ENCODE measurements at regions not wholly inside any gene's neighbourhood (a gene's known extent, or its start where the extent isn't known, plus 50 kb on each side); places are given as distances from the start of the nearest gene placed in this dataset.
"Not testable (repeated sequence)": the region's sequence is repeated elsewhere in the genome, so short reads cannot be mapped to it uniquely, and the experiment has no call there.

DNA sequence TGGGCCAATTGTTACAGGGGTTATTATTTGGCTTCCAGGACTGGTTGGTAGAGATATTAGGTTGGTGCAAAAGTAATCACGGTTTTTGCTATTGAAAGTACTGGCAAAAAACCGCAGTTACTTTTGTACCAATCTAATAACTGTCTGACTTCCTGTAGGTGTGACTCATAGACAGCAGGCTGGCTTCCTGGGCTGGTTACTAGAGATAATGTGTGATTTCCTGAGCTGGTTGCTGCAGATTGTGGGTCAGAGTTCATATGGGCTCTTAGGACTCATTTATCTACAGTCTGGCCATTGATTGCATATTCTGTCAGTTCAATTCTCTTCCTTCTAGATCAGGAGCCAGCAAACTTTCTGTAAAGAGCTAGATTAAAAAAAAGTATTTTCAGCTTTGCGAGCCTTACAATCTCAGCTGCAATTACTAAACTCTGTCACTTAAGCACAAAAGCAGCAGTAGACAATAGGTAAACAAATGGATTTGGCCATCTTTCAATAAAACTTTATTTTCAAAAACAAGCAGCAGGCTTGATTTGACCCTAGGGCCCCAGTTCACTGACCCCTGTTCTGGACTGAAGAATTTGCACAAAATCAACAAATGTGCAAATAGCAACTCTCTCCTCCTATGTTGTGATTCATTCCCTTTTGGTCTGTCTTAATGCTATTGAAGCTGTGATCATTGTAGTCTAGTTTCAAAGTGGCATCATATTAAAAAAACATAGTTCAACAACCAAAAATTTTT is 50.8 kb upstream of the BOD1L1 start:
- no peak for DNase-seq (ENCODE audit: low spot score)

GRCh38 chr4:13681570-13681969 is 54.0 kb upstream of the BOD1L1 start:
- no peak for DNase-seq (ENCODE audit: low spot score)

DNA sequence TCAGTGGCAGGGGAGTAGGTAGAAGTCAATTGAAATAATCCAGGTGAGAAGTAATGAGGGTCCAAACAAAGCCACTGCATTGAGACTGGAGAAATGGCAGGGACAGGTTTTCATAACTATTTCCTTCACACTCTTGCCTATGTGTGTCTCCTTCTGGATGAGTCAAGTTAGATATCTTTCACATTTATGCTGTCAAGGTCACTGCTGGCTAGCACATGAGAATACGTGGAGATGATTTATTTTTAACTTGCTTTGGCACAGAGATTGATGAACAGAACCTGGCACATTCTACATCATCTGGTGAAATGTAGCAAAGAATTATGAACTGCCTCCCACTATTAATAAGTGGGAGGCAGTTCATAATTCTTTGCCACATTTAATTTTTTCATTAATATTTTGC is 66.7 kb upstream of the BOD1L1 start:
- DNase-seq (ENCODE audit: low spot score), result no peak

- DNase-seq (ENCODE audit: low spot score), result no peak
Observed at GRCh38 chr4:13698296-13698695, 70.8 kb upstream of the BOD1L1 start.

DNA sequence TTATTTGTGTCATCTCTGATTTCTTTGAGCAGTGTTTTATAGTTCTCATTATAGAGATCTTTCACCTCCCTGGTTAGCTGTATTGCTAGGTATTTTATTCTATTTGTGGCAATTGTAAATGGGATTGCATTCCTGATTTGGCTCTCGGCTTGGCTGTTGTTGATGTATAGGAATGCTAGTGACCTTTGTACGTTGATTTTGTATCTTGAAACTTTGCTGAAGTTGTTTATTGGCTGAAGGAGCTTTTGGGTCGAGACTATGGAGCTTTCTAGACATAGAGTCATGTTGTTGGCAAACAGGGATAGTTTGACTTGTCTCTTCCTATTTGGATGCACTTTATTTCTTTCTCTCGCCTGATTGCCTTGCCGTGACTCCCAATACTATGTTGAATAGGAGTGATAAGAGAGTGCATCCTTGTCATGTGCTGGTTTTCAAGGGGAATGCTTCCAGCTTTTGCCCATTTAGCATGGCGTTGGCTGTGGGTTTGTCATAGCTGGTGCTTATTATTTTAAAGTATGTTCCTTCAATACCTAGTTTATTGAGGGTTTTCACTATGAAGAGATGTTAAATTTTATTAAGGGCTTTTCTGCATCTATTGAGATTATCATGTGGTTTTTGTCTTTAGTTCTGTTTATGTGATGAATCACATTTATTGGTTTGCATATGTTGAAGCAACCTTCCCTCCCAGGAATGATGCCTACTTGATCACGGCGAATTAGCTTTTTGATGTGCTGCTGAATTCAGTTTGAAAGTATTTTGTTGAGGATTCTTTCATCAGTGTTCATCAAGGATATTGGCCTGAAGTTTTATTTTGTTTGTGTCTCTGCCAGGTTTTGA is 72.7 kb upstream of the BOD1L1 start:
- no peak for DNase-seq (ENCODE audit: low spot score)

GRCh38 chr4:13700858-13701140 is 73.3 kb upstream of the BOD1L1 start:
- DNase-seq (ENCODE audit: low spot score), result not testable (repeated sequence)

DNA sequence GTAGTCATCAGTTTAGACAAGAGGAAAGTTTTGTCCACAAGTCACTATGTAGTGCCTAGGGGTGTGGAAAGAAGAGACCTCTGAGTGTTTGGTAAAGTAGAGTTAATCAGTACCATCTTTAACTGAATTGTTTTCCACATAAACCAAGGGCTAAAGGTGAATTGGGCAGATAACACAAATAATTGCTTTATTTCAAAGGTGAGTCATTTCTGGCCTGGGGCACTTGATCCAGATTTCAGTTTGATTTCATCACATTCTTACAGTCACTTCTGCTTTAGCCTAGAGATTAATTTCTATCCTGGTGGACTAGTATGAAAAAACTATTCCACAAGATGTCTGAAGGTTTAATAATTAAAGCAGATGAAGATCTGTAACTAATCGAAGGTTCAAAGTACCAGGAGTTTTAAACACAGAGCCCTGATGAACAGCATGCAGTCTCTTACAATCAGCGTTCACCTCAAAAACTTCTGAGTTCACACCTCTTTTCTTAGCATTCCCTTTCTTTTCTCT is 74.5 kb upstream of the BOD1L1 start:
- no peak for DNase-seq (ENCODE audit: low spot score)

DNA sequence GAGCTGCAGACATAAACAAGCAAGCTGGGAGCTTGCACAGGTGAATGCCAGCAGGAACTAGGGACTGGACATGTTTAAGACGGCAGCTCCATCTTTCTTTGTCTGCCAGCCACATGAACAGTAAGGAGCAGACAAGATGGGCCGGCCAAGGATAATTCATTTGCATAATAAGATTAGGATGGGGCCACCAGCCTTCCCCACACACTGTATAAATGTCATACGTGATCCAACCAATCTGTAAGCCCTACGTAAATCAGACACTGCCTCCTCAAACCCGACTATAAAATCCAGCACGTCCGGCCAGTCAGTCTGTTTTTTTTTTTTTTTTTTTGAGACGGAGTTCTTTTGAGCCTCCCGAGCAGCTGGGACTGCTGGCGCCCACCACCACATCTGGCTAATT is 75.6 kb upstream of the BOD1L1 start:
- DNase-seq (ENCODE audit: low spot score), result no peak

- DNase-seq (ENCODE audit: low spot score), result peak; percentile 3
Observed at GRCh38 chr4:13704035-13704434, 76.5 kb upstream of the BOD1L1 start.

GRCh38 chr4:13704761-13705160 is 77.2 kb upstream of the BOD1L1 start:
- DNase-seq (ENCODE audit: low spot score), result no peak

- no peak for DNase-seq (ENCODE audit: low spot score)
Observed at GRCh38 chr4:13705521-13706041, 78.1 kb upstream of the BOD1L1 start.

DNA sequence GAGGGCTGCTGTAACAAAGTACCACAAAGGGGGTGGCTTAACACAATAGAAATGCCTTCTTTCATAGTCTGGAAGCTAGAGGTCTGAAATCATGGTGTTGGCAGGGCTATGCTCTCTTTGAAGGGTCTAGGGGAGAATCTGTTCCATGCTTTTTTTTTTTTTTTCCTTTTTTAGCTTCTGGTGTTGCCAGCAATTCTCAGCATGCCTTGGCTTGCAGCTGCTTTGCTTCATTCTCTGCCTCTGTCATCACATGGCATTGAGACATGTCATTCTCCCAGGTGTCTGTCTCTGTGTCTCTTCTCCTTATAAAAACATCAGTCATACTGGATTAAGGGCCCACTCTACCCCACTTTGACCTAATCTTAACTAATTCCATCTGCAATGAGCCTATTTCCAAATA is 78.6 kb upstream of the BOD1L1 start:
- DNase-seq (ENCODE audit: low spot score), result no peak

DNA sequence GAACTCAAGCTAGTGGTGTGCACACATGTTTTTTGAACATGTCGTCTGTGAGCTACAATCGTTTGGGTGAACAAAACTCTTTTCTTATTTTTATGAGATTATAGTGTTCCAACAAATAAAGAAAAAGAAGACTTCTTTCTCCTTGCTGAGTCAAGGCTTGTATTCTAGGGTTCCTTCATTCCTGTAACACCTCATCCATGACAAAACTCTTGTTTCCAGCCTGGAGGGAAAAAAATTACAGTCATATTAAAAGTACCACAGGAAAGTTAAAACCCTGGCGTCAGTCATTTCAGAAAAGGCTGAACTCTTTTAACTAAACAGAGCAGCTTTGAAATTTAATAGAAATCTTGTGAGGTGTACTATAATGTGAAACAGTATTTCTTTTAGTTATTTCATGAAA is 79.2 kb upstream of the BOD1L1 start:
- no peak for DNase-seq (ENCODE audit: low spot score)

DNA sequence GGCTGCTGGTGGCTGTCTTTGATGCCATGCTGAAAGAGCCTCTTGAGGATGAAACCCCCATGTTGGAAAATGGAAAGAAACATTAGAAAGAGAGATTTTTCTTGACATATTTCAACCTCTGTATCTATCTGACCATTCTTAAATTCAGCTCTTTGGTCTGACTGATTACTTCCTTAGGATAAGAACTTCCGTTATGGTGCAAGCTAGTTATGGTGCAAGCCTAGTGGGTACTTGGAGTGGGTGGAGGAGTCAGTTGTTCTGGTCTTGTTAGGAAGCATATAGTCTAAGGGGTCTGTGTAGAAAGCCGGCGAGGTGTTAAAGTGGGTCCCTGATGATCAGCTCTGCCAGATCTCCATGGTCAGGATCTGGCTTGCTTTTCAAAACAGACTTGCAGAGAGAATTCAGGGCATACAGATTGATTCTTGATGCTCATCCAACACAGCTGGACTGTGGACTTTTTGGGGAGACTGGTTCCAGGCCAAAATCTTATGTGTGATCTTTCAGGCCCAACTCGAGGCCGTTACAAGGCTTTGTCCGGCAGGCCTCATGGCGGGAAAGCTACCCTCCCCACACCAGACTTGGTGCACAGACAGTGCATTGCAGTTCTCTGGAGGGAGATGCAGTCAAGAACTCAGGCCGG is 82.8 kb upstream of the BOD1L1 start:
- no peak for DNase-seq (ENCODE audit: low spot score)

- DNase-seq (ENCODE audit: low spot score), result no peak
Observed at GRCh38 chr4:13711233-13711785, 83.8 kb upstream of the BOD1L1 start.

- no peak for DNase-seq (ENCODE audit: low spot score)
Observed at GRCh38 chr4:13721894-13722293, 94.4 kb upstream of the BOD1L1 start.

- no peak for DNase-seq (ENCODE audit: low spot score)
Observed at GRCh38 chr4:13722649-13723048, 95.1 kb upstream of the BOD1L1 start.

DNA sequence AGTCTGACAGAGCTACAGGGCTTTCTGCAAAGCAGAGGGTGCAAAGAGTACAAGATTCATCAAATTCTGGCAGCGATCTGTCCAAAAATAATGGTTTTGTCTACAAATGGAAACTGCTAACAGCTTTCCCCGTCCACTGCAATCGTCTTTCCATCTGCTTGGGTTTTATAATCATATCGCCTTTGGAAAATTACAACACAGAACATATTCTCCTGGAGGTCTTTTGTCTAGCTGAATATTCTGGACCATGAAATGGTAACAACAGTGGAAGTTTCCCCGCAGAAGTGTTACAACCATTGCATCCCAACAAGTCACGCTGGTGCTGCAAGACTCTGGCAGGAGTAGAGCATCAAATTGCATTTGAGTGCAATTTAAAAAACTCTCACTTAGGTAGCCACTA is 101.2 kb upstream of the BOD1L1 start:
- no peak for DNase-seq (ENCODE audit: low spot score)

- no peak for DNase-seq (ENCODE audit: low spot score)
Observed at GRCh38 chr4:13731019-13731418, 103.5 kb upstream of the BOD1L1 start.

DNA sequence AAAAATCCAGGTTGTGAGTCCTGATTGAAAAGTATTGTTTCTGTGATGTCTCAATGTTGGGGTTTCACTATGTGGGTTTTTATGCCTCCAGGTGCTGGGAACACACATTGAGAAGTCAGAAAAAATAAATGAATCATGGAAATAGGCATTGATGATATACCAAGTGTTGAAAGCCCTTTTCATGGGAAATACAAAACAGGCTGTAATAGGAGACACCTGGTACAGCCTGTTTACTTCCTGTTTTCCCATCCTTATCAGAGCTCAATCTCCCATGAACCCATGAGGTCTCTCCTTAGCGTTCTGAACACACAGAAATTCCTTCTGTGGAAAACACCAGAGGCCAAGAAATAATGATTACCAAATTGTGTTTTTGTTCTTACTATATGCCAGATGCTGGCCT is 106.3 kb upstream of the BOD1L1 start:
- no peak for DNase-seq (ENCODE audit: low spot score)

DNA sequence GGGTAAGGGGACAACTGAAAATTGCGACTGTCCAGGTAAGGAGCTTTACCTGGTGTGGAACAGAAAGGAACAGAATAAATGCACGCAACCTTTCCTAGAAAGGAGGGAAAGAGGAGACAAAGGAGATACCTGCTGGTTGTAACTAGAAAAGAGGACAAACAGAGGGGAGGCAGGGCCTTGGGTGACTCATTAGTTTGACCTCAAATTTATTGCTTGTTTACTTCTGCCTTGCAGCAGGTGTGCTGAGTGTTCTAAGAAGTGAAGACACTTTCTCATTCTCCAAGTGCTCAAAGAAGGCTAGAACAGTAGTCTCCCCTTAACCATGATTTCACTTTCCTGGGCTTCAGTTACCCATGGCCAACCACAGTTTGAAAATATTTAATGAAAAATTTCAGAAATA is 123.1 kb upstream of the BOD1L1 start:
- no peak for DNase-seq (ENCODE audit: low spot score)

DNA sequence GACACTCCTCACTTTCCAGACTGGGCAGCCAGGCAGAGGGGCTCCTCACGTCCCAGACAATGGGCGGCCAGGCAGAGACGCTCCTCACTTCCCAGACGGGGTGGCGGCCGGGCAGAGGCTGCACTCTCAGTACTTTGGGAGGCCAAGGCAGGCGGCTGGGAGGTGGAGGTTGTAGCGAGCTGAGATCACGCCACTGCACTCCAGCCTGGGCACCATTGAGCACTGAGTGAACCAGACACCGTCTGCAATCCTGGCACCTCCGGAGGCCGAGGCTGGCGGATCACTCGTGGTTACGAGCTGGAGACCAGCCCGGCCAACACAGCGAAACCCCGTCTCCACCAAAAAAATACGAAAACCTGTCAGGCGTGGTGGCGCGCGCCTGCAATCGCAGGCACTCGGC is 134.1 kb upstream of the BOD1L1 start:
- not testable (repeated sequence) for DNase-seq (ENCODE audit: low spot score)

GRCh38 chr4:13762130-13762529 is 134.6 kb upstream of the BOD1L1 start:
- DNase-seq (ENCODE audit: low spot score), result no peak

All from globus pallidus (tissue), 1 donor.